ENCODE measurements at regions not wholly inside any gene's neighbourhood (a gene's known extent, or its start where the extent isn't known, plus 50 kb on each side); places are given as distances from the start of the nearest gene placed in this dataset.
"Not testable (repeated sequence)": the region's sequence is repeated elsewhere in the genome, so short reads cannot be mapped to it uniquely, and the experiment has no call there.

DNA sequence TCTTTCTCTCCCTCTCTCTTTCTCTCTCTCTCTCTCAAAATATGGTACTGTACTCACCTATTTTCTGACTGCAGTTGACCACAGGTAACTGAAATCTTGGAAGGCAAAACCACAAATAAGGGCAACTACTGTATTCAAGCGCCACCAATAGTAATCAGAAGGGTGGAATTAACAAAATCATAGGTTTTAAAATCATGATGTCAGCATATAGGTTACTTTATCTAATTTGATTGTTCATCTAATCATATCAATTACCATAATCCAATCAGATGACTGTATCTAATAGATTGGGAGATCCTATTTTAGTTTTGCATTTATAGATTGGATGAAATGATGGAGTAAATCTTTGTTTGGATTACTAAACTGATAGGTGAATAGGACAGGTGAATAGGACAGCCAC, 155.8 kb upstream of the KITLG start:
- no peak for DNase-seq

DNA sequence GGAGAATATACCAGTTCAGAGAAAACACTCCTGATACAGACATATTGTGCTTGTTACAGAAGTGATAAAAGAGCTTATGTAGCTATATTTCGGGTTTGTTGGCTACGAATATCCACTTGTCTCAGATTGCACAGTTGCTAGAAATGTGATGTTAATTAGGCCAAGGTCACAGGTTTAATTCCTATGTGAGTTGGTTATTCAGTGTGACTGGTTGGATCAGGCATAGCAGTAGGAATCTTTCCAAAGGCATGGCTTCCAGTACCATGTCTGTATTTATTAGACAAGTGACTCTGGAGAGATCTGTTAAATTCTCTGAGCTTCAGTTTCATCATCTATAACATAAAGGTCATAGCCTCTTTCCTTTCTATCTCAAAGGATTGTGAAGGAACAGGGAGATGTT, 152.7 kb upstream of the KITLG start:
- no peak for DNase-seq

- DNase-seq: no peak
Observed at GRCh38 chr12:88729196-88729595, 148.9 kb upstream of the KITLG start.

DNA sequence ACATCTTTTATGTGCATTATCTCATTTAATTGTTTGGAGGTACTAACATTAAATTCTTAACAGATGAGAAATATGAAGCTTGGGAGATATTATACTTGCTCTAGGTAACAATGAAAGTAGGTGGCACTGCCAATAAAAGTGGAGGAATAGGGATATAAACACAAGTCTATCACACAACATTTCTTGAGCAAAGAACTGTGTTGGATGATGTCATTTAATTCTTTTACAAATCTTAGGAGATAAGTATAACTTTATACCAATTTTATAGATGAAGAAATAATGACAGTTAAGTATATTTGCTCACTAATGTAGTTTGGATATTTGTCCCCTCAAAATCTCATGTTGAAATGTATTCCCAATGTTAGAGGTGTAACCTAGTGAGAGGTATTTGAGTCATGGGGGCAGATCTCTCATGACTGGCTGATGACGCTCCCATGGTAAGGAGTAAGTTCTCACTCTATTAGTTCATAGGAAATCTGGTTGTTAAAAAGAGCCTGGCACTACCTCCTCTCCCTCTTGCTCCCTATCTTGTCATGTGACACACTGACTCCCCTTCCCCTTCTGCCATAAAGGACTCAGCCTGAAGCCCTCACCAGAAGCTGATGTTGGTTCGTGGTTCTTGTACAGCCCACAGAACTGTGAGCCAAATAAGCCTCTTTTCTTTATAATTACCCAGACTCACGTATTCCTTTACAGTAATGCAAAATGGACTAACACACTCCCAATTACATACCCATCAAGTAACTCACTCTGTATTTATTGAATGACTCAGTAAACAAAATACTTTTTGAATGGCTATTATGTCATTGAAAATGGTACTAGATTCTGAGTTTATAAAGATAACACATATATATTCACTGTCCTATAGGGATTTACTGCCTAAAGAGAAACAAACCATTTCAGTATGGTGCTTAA, 146.8 kb upstream of the KITLG start:
- no peak for DNase-seq

GRCh38 chr12:88725592-88726143, 145.4 kb upstream of the KITLG start:
- no peak for DNase-seq

GRCh38 chr12:88723219-88723618, 142.9 kb upstream of the KITLG start:
- no peak for DNase-seq

DNA sequence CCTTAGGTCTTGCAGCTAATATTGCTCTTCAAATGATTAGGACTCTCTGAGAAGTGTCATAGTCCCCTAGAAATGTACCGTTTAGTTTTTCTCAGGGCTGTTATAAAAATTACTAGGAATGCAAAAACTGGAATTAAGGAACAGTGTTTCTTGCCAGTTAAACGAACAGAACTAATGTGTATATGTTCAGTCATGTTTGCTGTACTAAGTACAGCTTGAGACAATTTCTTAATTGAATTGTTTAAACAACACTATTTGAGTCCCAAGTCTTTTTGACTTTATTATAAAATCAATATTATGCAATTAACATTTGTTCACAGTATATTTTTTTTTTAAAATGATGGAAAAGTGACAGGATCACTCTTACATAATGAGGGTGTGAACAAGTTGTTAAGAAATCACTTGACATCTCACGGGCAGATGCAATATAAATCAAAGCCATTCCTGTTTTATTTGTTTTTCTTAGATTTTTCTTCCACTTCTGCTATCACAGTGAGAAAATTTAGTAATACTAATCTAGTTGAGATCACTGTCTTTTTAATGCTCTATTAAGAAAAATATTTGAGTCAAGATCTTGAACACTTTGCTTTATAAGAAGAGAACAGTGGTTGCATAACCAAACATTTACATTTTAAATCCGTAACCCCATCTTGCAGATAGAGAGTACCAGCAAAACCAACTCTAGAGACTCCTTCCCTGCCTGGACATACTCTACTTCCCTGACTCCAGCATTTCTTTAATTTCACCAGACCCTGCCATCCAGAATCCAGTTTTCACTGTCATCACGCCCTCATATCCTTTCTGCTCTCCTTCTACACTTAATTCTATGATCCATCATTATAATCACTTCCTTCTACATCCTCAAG, 140.7 kb upstream of the KITLG start:
- DNase-seq: no peak

GRCh38 chr12:88720231-88720630, 140.0 kb upstream of the KITLG start:
- DNase-seq: no peak

- DNase-seq: no peak
Observed at GRCh38 chr12:88717188-88717587, 136.9 kb upstream of the KITLG start.

DNA sequence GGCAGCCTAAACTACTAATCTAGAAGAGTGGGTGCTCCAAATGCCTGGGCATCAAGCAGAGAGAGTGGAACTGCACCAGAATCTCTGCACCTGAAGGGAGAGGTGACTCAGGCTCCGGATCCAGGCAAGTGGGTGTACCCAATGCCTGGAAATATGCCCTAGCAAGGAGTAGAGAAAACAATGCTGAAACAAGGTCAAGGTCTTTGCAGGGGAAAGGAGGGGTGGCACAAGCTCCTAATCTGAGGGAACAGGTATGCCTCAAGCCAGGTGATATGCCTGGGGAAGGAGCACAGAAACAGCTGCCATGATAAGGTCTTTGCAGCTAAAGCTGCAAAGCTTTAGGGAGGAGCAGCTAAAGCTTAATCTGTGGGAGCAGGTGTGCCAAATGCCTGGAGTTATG, 136.0 kb upstream of the KITLG start:
- no peak for DNase-seq

DNA sequence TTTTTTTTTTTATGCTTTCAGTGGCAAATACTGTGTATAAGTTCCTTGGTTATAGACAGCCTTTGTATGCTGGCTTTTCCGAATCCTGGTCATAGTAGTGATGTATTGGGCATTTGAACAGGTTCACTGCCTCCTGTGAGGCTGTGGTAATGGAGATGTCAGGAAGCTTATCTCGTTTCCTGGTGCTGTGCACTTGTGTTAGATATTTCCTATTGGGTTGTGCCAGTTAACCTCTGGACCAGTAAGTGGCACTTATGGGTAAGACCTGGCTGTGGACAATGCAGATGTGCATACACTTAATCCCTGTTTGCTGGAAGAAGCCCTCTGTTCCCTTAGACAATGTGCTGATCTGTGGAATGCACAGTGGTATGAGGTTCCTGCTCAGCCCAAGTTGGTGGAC, 135.4 kb upstream of the KITLG start:
- DNase-seq: no peak

- DNase-seq: not testable (repeated sequence)
Observed at GRCh38 chr12:88714263-88714882, 134.1 kb upstream of the KITLG start.

DNA sequence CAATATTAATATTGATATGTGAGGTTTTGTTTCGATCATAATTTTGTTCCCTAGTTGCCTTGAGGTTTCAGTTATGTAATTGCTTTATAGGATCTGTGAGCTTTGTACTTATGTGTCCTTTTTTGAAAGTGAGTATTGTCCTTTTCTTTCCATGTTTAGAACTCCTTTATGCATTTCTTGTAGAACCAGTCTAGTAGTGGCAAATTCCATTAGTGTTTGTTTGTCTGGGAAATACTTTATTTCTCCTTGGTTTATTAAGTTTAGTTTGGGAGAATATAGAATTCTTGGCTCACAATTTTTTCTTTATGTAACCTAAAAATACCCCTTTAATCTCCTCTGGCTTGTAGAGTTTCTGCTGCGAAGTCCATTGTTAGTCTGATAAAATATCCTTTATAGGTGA, 127.5 kb upstream of the KITLG start:
- DNase-seq: no peak

- no peak for DNase-seq
Observed at GRCh38 chr12:88706286-88706685, 126.0 kb upstream of the KITLG start.

- DNase-seq: no peak
Observed at GRCh38 chr12:88703790-88704189, 123.5 kb upstream of the KITLG start.

GRCh38 chr12:88698471-88698870, 118.2 kb upstream of the KITLG start:
- DNase-seq: no peak

- no peak for DNase-seq
Observed at GRCh38 chr12:88693837-88694445, 113.7 kb upstream of the KITLG start.

DNA sequence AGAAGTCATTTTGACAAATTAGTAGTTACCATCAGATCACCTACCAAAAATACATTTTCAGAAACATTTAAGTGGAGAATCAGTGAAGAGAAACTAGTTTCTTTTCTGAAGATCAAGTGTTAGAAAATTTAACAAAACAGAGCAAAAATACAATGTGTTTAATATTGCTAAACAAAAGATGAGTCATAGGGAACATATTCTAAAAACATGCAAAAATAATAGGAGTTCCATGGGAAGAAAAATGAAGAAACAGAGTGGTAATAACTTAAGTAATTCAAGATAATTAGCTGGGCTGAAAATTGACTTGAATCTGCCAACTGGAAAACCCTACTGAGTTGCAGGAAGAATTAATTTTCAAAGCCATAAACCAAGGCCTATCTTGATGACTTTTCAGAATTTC, 111.5 kb upstream of the KITLG start:
- DNase-seq: no peak

GRCh38 chr12:88684610-88685009, 104.3 kb upstream of the KITLG start:
- DNase-seq: no peak

DNA sequence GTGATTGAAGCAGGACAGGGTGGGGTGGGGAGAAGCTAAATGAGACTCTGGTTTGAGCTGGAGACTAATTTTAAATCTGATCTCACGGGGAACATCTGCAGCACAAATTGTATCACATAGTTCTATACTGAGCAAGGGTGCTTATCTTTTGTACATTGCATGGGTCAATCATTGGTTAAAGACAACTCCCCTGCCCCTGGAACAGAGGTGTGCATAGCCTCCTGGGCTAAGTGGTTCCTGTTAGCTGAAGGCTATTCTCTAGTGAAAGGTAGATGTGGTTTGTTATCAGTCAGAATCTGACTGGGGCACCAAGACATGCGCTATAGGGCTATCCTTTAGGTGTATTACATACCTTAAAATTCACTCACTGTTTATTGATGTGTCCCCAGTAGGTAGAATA, 103.9 kb upstream of the KITLG start:
- no peak for DNase-seq

DNA sequence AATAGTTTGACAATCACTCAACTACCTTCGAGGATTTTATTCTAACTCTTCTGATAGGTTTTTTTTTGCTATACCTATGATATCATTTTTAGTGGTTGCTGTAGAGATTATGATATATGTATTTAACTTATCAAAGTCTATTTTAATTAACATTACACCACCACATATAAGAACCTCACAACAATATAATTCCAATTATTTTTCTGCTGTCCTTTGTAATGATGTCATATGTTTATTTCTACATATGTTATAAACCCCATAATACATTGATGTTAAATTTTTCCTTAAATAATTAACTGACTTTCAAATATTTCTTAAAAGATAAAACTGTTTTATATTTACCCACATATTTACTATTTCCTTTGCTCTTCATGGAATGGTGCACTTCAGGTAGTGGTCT, 103.4 kb upstream of the KITLG start:
- no peak for DNase-seq

DNA sequence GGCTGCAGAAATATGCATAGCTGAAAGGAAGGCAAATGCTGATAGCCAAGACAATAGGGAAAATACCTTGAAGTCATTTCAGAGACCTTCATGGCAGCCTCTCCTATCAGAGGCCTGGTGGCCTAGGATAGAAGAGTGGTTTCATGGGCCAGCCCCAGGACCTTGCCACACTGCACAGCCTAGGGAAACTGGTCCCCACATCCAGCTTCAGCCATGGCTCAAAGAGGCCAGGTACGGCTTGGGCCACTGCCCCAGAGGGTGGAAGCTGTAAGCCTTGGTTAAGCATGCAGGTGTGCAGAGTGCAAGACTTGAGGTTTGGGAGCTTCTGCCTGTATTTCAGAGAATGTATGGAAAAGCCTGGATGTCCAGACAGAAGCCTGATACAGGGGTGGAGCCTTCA, 101.0 kb upstream of the KITLG start:
- DNase-seq: no peak

GRCh38 chr12:88677464-88677863, 97.2 kb upstream of the KITLG start:
- DNase-seq: no peak
